A549 (cell line): ENCODE measurements at regions not wholly inside any gene's neighbourhood (a gene's known extent, or its start where the extent isn't known, plus 50 kb on each side); places are given as distances from the start of the nearest gene placed in this dataset.

Source experiments
- ATAC-seq, 2 experiments: fragments of 200-7000 bp in 1 of 2; fragments of >200 bp in 1 of 2; cut with Nextera tagmentation in 1 of 2; cut with Tn5 transposase in 1 of 2; 3 replicates each; pipeline versions ENCODE4 v1.8.0 to v1.9.1; 2018 to 2020; ENCODE audit warnings: mild to moderate bottlenecking in 1 of 2, moderate library complexity in 1 of 2
- CTCF ChIA-PET: fragments of 300-600 bp; sonication (Branson Sonifier 250); formaldehyde crosslinking; extraction: SDS; loops from one replicate; lab custom pipeline; 2021; ENCODE audit warnings: antibody characterized with exemption, inconsistent platforms; lab: Yijun Ruan, JAX
- POLR2A ChIA-PET: fragments of 350-600 bp; formaldehyde crosslinking; extraction: SDS; loops from one replicate; lab custom pipeline; 2021; ENCODE audit warnings: antibody characterized with exemption, inconsistent platforms; lab: Yijun Ruan, JAX
- DNase-seq, 2 experiments: peaks; one replicate each; pipeline versions ENCODE4 v3.0.0 to v3.0.0-alpha.2; 2011 to 2016; ENCODE audit warnings: low read depth in 1 of 2, low spot score in 1 of 2
- FAIRE-seq: peaks from 2 replicates; lab custom pipeline; 2011; peaks lifted over from hg19 to GRCh38; lab: Jason Lieb, UNC
- H3K27ac ChIP-seq, 2 experiments: fragments of >200 bp; sonication (Bioruptor Twin); formaldehyde crosslinking; 3 replicates each; pipeline ENCODE4 v1.5.1; 2016 to 2017
- H3K4me1 ChIP-seq: fragments of >200 bp; sonication (Bioruptor Twin); formaldehyde crosslinking; 3 replicates; pipeline ENCODE4 v1.6.1; 2016
- H3K4me2 ChIP-seq: fragments of >200 bp; sonication (Bioruptor Twin); formaldehyde crosslinking; 3 replicates; pipeline ENCODE4 v1.6.1; 2016
- H3K4me3 ChIP-seq: fragments of >200 bp; sonication (Bioruptor Twin); formaldehyde crosslinking; 3 replicates; pipeline ENCODE4 v1.5.1; 2016
- H3K9me3 ChIP-seq: fragments of >200 bp; sonication (Bioruptor Twin); formaldehyde crosslinking; 3 replicates; pipeline ENCODE4 v1.6.1; 2016
- CEBPB ChIP-seq, 2 experiments: fragments of >200 bp in 1 of 2; sonication (Bioruptor Twin) in 1 of 2; formaldehyde crosslinking in 1 of 2; IDR thresholded peaks; 2 replicates each; pipeline ENCODE4 v1.6.1; 2012 to 2016
- E2F6 ChIP-seq: IDR thresholded peaks from 2 replicates; pipeline ENCODE4 v1.6.1; 2012; ENCODE audit warnings: low read depth, borderline replicate concordance
- EP300 ChIP-seq, 2 experiments: fragments of >200 bp; sonication (Bioruptor Twin); formaldehyde crosslinking; IDR thresholded peaks; 2 replicates in 1 of 2; 3 replicates in 1 of 2; pipeline ENCODE4 v1.6.1; 2016 to 2017
- FOSB ChIP-seq: fragments of 250-450 bp; sonication (Bioruptor Pico); IDR thresholded peaks from 2 replicates; pipeline ENCODE4 v1.5.0; 2020; ENCODE audit warnings: mild to moderate bottlenecking, moderate library complexity
- GATA3 ChIP-seq: IDR thresholded peaks from 2 replicates; pipeline ENCODE4 v1.6.1; 2012; ENCODE audit warnings: borderline replicate concordance
- KDM1A ChIP-seq: fragments of 200-600 bp; sonication (generic); IDR thresholded peaks from 2 replicates; pipeline ENCODE4 v1.6.1; 2016; ENCODE audit warnings: low read depth, mild to moderate bottlenecking
- POLR2AphosphoS2 ChIP-seq: conservative IDR thresholded peaks from 2 replicates; pipeline ENCODE4 v1.6.1; 2012; ENCODE audit warnings: low read length, improper control_type of control experiment, inconsistent platforms
- RAD21 ChIP-seq, 2 experiments: fragments of >200 bp in 1 of 2; sonication (Bioruptor Twin) in 1 of 2; formaldehyde crosslinking in 1 of 2; IDR thresholded peaks in 1 of 2; conservative IDR thresholded peaks in 1 of 2; 2 replicates in 1 of 2; 3 replicates in 1 of 2; pipeline ENCODE4 v1.6.1; 2012 to 2018; ENCODE audit warnings: inconsistent platforms in 1 of 2
- RARB ChIP-seq: fragments of 250-450 bp; sonication (Bioruptor Pico); IDR thresholded peaks from 2 replicates; pipeline ENCODE4 v1.8.0; 2021; ENCODE audit warnings: mild to moderate bottlenecking, moderate library complexity
- RCOR1 ChIP-seq: fragments of 150-350 bp; IDR thresholded peaks from 2 replicates; pipeline ENCODE4 v1.6.1; 2014; ENCODE audit warnings: antibody characterized with exemption, low read length, low read depth
- RFX5 ChIP-seq: fragments of 450-650 bp; IDR thresholded peaks from 2 replicates; pipeline ENCODE4 v1.7.1; 2014; ENCODE audit warnings: antibody characterized with exemption, mild to moderate bottlenecking, moderate library complexity
- TFCP2L1 ChIP-seq: fragments of 250-450 bp; sonication (Bioruptor Pico); IDR thresholded peaks from 2 replicates; pipeline ENCODE4 v1.5.0; 2021; ENCODE audit warnings: mild to moderate bottlenecking
- TP53 ChIP-seq: fragments of 250-450 bp; sonication (Bioruptor Pico); IDR thresholded peaks from 2 replicates; pipeline ENCODE4 v1.5.0; 2021; ENCODE audit warnings: mild to moderate bottlenecking, moderate library complexity
- USF2 ChIP-seq: fragments of 450-650 bp; IDR thresholded peaks from 2 replicates; pipeline ENCODE4 v1.6.1; 2014; ENCODE audit warnings: antibody characterized with exemption
- ZC3H11A ChIP-seq: fragments of 450-650 bp; IDR thresholded peaks from 2 replicates; pipeline ENCODE4 v1.6.1; 2014; ENCODE audit warnings: antibody characterized with exemption, mild to moderate bottlenecking
- ZFP36 ChIP-seq: fragments of 450-650 bp; IDR thresholded peaks from 2 replicates; pipeline ENCODE4 v1.6.1; 2014; ENCODE audit warnings: borderline replicate concordance; ENCODE audit not compliant: partially characterized antibody
- ZNF302 ChIP-seq: fragments of 250-450 bp; sonication (Bioruptor Pico); IDR thresholded peaks from 2 replicates; pipeline ENCODE4 v1.9.0; 2021; ENCODE audit warnings: inconsistent platforms, mild to moderate bottlenecking, moderate library complexity
- ZSCAN20 ChIP-seq: fragments of 250-450 bp; sonication (Bioruptor Pico); IDR thresholded peaks from 2 replicates; pipeline ENCODE4 v1.8.0; 2022; ENCODE audit warnings: mild to moderate bottlenecking, moderate library complexity
- WGBS: methylation state at CpG from one replicate; pipeline ENCODE4 v1.1.6; 2017; ENCODE audit errors: missing lambda C conversion rate; 5-methylcytosine and 5-hydroxymethylcytosine counted together
- TF ChIP-seq, protein P1 (sequence below): IDR thresholded peaks from 2 replicates; pipeline ENCODE4 v1.6.1; 2012
- TF ChIP-seq, protein P2 (sequence below): fragments of >200 bp; sonication (Bioruptor Twin); formaldehyde crosslinking; IDR thresholded peaks from 3 replicates; pipeline ENCODE4 v1.5.1; 2016
- TF ChIP-seq, protein P3 (sequence below): fragments of >200 bp; sonication (Bioruptor Twin); formaldehyde crosslinking; IDR thresholded peaks from 3 replicates; pipeline ENCODE4 v1.6.1; 2016
- TF ChIP-seq, protein P4 (sequence below): fragments of 150-350 bp; IDR thresholded peaks from 2 replicates; pipeline ENCODE4 v1.6.1; 2014; ENCODE audit warnings: low read depth, mild to moderate bottlenecking, low read length

GRCh38 chr16:26816885-26817571 is 249.7 kb upstream of the C16orf82 start:
- CTCF ChIA-PET = no interaction called here
- no peak overlapping the region for H3K27ac ChIP-seq
- WGBS = 4% methylated on average over 19 of the region's 21 CpGs
- FAIRE-seq (no peak), DNase-seq (peak in 1 of 2 experiments; percentile 14), ATAC-seq (peak; percentile 78 to 80)
- no peaks in the 10 kb centered on the region for H3K4me1 ChIP-seq
- TF ChIP-seq, protein P1, sequence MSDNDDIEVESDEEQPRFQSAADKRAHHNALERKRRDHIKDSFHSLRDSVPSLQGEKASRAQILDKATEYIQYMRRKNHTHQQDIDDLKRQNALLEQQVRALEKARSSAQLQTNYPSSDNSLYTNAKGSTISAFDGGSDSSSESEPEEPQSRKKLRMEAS = 0 out of 2 replicates have a peak, but pooled peaks have one; percentile 27
- TF ChIP-seq RAD21 (conservative IDR thresholded peaks at IDR 0.05 in 1 of 2, IDR thresholded peaks at IDR 0.05 in 1 of 2) (no peak), RFX5 (no peak)
- POLR2A ChIA-PET = no interaction called here
- no peak overlapping the region for H3K4me3 ChIP-seq
- no peaks in the 10 kb centered on the region for H3K9me3 ChIP-seq
- peak overlapping the region; percentile 57 for H3K4me2 ChIP-seq

DNA sequence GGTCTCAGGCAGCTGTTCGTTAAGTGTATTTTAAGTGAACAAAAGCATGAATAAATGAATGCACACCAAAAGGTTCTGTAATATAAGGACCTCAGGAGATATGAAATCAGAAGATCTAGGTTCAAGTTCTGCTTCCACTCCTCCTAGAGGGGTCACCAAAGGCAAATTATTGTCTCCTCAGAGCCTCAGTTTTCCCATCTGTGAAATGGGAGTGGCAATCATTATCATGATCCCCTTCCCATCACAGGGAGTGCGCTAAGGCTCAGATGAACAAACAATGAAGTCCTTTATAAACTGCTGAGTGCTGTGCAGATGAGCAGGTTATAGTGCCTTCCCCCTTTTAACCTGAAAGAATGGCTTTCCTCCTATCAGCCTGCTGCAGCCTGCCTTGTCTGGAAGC is 248.3 kb upstream of the C16orf82 start:
- TF ChIP-seq EP300 (IDR thresholded peaks at IDR 0.05) (no peak), E2F6 (no peak), ZSCAN20 (CRISPR knock-in tag) (no peak), ZNF302 (CRISPR knock-in tag) (no peak), ZC3H11A (no peak), RCOR1 (no peak), USF2 (no peak), KDM1A (no peak), TP53 (CRISPR knock-in tag) (no peak), ZFP36 (no peak), RAD21 (conservative IDR thresholded peaks at IDR 0.05 in 1 of 2, IDR thresholded peaks at IDR 0.05 in 1 of 2) (no peak), TFCP2L1 (no peak), CEBPB (IDR thresholded peaks at IDR 0.05) (no peak), POLR2AphosphoS2 (no peak), FOSB (no peak), RARB (no peak), GATA3 (no peak)
- TF ChIP-seq, protein P2, sequence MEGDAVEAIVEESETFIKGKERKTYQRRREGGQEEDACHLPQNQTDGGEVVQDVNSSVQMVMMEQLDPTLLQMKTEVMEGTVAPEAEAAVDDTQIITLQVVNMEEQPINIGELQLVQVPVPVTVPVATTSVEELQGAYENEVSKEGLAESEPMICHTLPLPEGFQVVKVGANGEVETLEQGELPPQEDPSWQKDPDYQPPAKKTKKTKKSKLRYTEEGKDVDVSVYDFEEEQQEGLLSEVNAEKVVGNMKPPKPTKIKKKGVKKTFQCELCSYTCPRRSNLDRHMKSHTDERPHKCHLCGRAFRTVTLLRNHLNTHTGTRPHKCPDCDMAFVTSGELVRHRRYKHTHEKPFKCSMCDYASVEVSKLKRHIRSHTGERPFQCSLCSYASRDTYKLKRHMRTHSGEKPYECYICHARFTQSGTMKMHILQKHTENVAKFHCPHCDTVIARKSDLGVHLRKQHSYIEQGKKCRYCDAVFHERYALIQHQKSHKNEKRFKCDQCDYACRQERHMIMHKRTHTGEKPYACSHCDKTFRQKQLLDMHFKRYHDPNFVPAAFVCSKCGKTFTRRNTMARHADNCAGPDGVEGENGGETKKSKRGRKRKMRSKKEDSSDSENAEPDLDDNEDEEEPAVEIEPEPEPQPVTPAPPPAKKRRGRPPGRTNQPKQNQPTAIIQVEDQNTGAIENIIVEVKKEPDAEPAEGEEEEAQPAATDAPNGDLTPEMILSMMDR = no peak
- TF ChIP-seq, protein P3, sequence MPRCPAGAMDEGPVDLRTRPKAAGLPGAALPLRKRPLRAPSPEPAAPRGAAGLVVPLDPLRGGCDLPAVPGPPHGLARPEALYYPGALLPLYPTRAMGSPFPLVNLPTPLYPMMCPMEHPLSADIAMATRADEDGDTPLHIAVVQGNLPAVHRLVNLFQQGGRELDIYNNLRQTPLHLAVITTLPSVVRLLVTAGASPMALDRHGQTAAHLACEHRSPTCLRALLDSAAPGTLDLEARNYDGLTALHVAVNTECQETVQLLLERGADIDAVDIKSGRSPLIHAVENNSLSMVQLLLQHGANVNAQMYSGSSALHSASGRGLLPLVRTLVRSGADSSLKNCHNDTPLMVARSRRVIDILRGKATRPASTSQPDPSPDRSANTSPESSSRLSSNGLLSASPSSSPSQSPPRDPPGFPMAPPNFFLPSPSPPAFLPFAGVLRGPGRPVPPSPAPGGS = no peak
- TF ChIP-seq, protein P4, sequence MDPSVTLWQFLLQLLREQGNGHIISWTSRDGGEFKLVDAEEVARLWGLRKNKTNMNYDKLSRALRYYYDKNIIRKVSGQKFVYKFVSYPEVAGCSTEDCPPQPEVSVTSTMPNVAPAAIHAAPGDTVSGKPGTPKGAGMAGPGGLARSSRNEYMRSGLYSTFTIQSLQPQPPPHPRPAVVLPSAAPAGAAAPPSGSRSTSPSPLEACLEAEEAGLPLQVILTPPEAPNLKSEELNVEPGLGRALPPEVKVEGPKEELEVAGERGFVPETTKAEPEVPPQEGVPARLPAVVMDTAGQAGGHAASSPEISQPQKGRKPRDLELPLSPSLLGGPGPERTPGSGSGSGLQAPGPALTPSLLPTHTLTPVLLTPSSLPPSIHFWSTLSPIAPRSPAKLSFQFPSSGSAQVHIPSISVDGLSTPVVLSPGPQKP = no peak
- Histone ChIP-seq H3K27ac (no peak overlapping the region), H3K4me1 (no peaks in the 10 kb centered on the region), H3K4me3 (no peak overlapping the region), H3K9me3 (no peaks in the 10 kb centered on the region), H3K4me2 (no peak overlapping the region)
- ATAC-seq (no peak), DNase-seq (no peak), FAIRE-seq (no peak)
- CTCF ChIA-PET = interaction anchor here (0.6 to 1.3 kb wide), 2 partner anchors 10 to 25 kb away, joined by 3 to 4 read pairs; no protein-coding TSS in a partner anchor
- POLR2A ChIA-PET = no interaction called here
- 4% methylated on average over 2 of the region's 2 CpGs for WGBS
